22Rv1 (cell line): ENCODE measurements at regions not wholly inside any gene's neighbourhood (a gene's known extent, or its start where the extent isn't known, plus 50 kb on each side); places are given as distances from the start of the nearest gene placed in this dataset.

Source experiments
- CTCF ChIP-seq: fragments of 450-650 bp; IDR thresholded peaks from 2 replicates; pipeline ENCODE4 v1.5.1; 2017; ENCODE audit warnings: mild to moderate bottlenecking
- ZFX ChIP-seq: fragments of 450-650 bp; IDR thresholded peaks from 2 replicates; pipeline ENCODE4 v1.6.1; 2017; ENCODE audit warnings: antibody characterized with exemption, borderline replicate concordance

- TF ChIP-seq ZFX (no peak), CTCF (no peak)
Observed at GRCh38 chrX:9383655-9384054, 81.2 kb upstream of the TBL1X start.
